DMS 273 (cell line): ENCODE measurements at regions not wholly inside any gene's neighbourhood (a gene's known extent, or its start where the extent isn't known, plus 50 kb on each side); places are given as distances from the start of the nearest gene placed in this dataset.

Source experiments
- DNase-seq: peaks from one replicate; lab custom pipeline; 2025; ENCODE audit not compliant: unreplicated experiment; lab: John Stamatoyannopoulos, UW

DNA sequence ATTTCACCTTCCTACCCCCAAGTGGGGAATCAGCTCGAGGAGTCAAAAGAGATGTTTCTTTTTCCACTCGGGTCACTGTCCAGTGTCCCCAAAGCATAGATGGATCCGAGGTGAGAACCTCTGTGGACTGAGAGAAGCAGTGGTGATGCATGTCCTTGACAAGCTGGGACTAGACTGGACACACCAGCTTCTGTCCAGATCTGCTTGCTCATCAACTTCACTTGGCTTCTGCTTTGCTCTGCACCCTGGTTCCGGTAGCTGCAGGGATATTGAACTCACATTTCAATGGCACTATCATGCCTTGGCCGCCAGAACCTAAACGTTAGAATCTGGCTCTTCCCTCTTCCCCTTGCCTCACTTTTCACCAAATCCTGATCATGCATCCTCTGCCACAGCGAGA is 50.3 kb upstream of the CXCL12 start:
- DNase-seq, result no peak

DNA sequence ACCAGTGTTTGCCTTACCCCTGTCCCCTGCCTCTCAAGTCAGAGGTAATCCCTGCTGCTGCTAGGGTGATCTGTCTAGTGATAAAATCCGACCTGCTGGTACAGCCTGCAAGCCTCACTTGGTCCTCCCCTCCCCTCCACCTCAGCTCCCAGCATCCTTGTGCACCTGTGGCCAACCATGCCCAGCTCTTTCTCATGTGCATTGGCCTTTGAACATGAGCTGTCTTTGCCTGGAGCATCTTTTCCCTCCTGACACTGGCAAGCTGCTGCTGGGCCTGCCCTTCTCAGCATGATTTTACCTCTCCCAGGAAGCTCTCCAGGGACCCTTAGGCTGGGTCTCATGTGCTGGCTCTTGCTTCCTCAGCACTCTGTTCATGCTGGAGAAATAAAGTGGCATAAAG is 51.3 kb upstream of the CXCL12 start:
- no peak for DNase-seq

DNA sequence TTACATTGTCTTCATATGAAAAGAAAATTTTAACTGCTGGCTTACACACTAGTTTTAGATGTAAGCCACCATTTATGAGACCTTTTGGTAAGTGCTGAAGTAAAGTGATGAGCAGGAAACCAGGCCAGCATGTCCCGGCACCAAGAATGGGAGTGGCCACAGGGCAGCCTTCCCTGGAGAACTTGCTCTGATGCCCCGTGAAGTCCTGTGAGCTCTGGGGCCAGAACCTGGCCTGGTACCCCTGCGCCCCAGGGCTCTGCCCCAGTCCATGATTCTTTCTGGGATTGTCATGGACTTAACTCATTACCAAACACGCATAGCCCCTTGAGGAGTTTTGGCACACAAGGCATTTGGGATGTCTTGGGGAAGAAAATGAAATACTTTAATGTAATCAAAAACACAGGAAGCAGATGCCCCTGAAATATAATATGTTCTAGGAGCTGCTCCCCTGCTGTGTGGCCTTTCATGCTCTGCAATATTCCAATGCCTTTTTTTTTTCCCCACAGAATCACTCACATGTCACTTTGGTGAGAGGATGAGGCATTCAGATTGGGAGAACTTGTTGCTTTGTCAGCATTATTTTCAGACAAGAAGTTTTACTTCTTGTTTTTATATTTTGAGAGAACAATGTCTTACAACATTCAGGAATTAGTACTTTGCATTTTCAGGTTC is 53.1 kb upstream of the CXCL12 start:
- peak; percentile 71 for DNase-seq

DNA sequence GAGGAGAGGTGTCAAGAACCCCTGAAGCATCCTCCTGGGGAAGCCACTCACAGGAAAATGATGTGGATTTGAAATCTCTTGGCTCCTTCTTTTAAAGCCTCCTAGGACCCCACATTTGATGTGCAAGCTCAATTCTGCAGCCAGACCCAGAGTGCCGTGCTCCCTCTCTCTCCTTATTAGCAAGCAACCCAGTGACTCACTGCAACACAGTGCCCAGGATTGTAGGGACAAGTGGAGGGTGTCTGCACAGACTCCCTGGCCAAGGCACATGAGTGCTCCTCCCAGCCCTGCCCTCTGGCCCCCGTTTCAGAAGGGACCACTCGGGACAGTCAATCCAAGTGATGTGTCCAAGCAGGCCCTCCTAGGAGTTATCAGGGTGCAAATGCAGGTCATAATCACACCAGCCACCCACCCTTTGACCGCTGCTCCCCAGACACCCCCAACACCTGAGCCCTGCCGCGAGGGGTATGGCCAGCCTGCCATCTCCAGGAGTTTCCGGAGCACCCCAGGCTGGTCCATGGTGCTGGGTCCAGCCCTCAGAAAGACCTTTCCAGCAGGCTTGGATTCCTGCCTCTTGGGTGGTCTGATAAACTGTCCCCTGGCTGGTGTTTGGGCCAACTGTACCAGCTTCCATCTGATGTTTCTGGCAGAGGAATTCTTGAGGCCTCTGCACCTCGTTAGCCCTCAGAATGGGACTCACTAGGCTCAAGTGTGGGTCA is 54.5 kb upstream of the CXCL12 start:
- DNase-seq, result no peak

DNA sequence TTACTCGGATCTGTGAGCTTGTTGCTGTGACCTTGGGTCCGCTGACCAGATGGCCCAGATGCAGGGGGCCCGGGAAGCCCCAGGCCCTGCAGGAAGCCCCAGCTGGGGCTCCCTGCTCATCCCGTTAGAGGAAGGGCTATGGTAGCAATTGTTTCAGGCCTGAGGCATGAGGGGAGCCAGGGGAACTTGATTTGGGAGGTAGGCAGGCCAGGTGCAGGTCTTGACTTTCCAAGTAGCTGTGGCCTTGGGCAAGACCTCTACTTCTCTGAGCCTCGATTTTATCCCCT is 55.0 kb upstream of the CXCL12 start:
- DNase-seq, result no peak

DNA sequence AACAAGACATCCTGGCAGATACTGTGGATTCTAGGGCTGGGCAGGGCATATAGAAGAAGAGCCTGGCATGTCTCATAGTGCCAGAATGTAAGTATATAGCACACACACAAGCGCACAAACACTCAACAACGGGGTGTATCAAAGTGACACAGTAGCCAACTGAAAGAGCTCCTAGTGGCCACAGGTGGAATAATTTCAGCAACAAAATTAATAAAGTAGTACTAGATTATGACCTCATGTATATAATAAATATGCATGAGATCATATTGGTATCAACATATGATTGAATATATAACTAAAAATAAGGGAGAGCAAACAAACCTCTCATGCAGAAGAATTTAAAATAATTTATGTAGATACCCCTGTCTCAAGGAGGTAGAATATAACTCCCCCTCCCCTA is 72.4 kb upstream of the CXCL12 start:
- no peak for DNase-seq

DNA sequence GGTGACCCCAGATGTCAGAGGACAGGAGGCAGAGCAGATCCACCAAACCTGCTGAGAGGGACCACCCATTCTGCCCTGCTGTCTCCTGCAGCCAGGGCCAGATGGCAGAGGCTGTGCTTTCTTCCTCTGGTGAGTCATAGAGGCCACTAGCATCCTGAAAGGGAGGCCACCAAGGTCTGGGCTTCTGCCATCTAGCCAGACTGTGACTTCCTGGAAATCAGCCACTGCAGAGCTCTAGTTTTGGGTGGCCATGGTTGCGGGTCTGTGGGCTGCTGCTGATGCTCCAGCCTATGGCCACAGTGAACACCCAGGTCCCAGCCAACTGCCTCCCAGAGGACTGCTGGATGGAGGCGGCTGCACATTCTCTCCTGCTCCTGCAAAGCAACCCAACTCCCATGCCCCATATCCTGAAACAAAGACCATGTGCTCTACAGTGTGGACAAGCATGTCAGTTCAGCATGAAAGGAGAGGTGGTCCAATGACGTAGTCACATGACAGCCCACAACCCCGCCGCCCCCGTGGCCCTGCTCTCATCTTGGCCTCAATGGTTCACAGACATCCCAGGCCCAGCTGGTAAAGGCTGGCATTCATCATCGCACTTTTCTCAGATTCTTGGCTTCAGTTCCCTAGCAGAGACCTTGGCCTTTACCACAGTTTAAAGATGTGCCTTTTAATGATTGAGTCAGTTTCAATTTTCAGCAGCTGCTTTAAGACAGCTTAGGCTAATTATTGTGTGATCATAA is 73.9 kb upstream of the CXCL12 start:
- peak; percentile 14 for DNase-seq

DNA sequence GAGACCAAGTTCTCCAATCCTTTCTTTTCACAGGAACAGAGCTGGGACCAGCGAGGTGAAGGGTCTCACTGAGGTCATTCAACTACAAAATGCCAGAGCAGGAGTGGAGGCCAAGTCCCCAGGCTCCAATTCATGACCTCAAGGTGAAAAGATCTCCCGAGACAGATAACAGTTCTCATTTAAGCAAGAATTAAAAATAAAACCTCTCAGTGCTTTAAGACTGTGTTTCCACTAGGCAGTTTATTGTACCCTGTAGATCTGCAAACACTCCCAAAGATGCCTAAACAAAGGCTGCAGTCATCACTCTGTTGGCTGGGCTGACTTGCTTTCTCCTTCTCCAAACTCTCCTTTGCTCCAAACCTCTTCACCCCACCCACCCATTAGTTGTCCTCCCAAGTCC is 74.8 kb upstream of the CXCL12 start:
- DNase-seq, result no peak

DNA sequence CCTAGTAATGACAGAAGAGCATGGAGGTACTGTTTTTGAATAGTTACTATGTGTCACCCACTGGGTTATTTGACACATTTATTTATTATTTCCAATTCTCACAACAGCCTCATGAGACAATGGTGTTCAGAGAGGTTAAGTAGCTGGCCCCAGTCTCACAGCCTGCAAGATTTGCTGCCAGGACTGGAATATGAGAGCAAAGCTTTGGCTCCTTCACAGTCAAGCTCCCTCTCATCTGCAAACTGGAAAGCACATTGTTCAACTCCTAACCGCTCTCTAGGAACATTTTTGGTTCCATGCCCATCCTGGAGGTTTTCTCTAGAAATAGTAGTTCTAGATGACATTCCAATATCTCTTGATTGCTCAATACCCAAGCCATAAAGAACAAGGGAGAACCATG is 75.5 kb upstream of the CXCL12 start:
- no peak for DNase-seq

DNA sequence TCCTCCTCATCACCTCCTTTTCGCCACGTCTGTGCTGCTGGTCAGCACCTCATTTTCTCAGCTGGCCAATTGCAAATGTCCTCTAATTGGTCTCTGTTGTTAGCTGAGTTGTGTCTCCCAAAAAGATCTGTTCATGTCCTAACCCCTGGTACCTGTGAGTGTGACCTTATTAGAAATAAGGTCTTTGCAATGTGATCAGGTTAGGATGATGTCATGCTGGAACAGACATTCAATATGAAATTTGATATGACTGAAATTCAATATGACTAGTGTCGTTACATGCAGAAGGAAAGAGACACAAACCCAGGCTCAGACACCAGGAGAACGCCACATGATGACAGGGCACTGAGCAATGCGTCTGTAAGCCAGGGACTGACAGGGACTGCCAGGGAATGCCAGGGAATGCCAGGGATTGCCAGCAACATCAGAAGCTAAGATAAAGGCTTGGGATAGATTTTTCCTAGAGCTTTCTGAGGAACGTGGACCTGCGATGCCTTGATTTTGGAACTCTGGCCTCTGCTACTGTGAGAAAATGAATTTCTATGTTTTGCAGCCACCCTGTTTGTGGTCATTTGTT is 77.5 kb upstream of the CXCL12 start:
- DNase-seq, result no peak

DNA sequence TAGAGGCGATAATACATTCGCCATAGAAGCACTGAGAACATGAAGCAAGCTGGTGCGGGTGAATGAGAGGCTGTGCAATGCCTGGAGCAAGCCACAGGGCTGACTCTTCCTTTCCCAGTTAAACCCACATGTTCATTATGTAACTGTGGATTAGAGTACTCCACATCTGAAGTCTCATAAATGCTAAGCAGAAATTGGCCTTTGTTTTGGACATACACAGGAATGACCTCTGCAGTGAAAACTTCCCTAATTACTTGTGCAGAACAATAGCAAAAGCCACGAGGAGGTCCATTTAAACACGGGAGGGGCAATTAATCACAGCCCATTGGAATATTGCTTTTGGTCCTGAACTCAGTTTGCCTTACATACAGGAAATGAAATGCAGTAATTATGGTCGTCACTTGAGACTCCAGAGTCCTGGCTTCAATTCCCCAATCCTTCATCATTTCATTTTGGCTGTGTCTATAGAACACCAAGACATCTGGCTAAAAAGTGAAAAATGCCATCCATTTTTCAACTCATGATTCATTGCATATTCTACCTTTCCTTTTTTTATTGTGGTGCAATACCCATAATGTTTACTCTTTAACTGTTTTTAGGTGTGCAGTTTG is 78.7 kb upstream of the CXCL12 start:
- DNase-seq, result no peak

DNA sequence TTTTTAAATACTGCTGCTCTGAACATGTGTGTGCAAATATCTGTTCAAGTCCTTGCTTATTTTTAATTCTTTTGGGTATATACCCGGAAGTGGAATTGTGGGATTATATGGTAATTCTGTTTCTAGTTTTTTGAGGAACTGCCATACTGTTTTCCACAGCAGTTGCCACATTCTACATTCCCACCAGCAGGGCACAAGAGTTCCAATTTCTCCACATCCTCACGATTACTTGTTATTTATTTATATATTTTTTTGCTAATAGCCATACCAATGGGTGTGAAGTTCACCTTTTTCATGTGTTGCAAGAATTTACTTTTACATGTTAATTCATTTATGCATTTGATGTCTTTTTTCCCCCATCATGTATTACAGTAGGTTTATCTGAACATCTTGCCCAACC is 79.6 kb upstream of the CXCL12 start:
- DNase-seq, result no peak

DNA sequence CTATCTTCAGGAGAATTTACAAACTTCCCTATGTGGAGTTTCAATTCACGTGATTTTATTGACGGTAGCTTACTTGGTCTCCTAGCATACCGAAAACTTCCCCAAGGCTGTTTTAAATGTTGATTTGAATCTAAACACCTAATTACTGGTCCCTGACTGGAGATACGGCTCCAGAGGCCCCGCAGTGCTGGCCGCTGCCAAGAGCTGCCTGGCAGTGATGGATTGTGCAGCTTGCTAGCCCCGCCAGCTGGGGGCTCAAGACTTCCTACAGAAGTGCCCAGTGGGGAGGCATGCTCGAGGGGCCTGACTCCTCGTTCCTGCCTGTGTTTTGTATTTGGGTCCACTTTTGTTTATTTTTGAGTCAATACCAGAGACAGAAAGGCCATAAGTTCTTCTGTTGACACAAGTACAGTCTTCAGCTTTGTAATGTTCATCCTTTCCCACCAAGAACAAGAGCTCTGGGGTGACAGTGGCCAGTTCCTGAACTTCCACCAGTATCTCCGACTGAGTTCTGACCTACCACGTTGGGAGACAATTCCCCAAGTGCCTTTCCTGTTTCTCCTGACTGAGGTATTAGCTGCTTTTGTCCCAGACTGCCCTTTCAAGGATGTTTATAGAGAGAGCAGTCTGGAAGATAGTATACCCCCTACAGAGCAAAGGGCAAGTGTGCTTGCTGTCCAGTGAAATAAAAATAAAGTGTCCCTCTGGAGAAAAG is 80.7 kb upstream of the CXCL12 start:
- peak; percentile 31 for DNase-seq

DNA sequence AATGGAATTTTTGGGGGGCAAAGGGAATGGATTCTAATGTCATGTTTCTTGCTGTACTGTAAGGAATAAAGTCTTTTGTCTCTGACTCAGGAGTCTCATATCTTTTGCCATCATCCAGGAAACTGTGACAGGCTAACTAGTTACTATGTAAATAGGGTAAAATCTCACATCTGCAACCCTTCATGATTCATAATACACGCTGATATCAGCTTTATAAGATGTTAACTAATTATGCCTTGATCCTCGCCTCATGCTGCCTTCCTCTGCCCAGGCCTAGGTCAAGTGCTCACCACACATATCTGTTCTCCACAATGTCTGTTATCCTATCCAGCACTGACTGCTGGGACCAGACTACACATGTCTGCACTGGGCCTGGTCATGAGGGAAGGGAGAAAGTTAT is 81.3 kb upstream of the CXCL12 start:
- DNase-seq, result no peak

DNA sequence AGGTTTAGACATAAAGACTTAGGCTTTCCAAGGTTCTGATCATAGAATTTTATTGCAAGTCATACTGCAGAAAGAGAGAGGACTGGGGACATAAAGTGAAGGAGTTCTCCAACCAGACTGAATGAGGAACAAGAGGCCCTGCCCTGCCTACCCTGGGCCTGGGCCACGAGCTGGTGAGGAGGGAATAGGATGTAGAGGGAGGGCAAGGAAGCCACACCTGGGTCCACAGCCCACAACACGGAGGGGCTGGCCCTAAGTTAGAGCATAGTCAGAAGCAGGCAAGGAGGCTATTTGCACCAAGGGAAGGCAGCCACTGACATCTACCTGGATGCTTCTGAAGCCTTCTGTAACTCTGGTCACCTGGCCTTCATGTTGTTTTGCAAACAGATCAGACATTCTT is 82.2 kb upstream of the CXCL12 start:
- no peak for DNase-seq

DNA sequence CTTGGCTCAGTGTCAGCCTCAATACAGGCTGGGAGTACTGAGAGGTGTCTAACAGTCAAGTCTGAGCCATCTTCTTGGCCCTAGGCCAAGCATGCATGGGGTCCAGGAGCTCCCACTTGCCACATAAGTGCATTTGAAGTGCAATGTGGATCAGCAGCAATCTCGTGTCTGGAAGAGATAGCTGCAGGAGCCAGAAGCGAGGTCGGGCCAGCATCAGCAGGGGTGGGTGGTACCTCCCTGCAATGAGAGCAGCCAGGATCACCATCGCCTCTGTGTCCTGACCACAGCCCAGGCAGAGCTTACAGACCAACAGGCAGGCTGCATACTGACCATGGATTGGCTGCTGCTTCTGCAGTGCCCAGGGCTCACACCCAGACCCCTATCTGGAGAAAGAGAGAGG is 83.0 kb upstream of the CXCL12 start:
- no peak for DNase-seq

DNA sequence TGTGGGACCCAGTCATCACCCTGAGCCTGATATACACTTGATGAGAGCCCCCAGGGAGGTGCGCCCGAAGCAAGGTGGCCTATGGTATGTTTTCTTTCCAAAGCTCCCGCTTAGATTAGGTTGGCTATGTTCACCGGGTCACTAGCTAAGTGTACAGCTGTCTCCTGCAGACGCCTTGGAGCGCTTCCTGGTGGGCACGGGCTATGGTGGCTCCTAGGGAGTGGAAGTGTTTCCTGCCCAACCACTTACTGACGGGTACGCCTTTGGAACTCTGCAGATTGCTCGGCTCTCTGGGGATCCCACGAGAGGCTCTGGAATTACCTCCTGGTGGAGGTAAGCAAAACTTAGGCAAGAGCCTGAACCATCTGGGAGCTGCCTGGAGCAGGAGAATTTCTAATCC is 83.6 kb upstream of the CXCL12 start:
- no peak for DNase-seq

DNA sequence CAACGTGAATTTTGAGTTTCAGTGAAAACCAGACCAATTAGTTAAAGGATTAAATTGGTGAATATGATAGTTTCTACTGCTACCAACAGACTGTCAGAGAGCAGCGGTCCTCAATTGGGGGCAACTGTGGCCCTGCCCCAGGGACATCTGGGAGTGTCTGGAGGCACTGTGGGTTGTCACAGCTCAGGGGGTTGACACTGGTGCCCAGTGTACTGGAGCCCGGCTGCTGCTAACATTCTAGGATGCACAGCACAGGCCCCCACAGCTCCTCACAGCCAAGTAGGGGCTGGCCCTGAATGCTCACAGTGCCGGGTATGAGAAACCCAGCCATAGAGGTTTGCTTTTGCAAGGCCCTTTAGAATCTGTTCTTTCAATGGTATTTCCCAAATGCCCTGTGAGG is 84.1 kb upstream of the CXCL12 start:
- no peak for DNase-seq

DNA sequence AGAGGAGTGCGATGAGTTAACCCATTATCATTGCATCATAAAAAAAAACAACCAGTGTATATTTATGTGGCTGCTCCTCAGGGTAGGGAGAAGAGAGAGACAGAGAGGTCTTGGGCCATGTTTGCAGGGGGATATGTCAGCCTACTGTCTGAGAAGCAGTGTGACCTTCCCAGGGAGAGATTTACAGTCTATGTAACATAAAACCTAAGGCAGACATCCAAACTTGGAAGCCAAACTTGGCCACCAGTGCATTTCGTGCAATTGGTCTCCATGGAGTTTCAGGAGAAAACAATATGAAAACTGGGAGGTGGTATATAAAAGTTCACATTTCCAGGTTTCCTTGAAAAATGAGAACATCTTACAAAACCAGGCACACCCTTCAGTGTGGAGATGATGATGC is 85.9 kb upstream of the CXCL12 start:
- DNase-seq, result no peak

DNA sequence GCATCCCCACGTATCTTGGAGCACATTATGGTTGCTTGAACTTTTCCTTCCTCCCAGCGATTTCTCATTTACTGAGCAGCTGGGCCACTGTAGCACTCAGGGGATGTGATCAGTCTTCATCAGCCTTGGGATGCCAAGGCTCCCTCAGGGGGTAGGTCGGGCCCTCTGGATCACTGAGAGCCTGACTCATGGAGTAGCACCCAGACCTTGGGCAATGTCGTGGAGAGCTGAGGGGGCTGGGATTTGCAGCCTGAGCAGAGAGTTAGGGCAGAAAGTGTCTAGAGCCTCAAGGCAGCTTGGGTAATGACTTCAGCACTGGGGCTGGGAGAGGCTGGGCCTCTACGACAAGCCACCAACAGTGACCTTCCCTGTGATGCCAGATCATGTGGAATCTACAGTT is 86.5 kb upstream of the CXCL12 start:
- DNase-seq, result no peak

DNA sequence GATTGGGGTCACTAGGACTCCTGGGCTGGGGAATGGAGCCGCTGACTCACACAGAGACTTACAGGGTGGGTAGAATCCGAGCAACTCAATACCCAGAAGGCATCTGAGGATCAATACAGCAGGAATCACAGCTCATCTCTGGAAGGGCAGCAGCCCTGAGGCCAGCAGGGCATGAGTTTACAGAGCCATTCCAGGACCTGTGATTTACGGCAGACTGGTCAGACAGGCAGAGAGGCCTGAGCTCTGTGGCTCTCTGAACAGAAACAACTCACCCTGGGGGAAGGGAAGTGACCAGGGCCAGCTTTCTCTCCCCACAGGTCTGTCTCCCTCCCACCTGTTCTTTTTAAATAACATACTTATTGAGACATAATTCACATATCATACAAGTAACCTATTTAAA is 88.2 kb upstream of the CXCL12 start:
- DNase-seq, result no peak
